Mesenchymal stem cell (in vitro differentiated cells and primary cell): ENCODE measurements at regions not wholly inside any gene's neighbourhood (a gene's known extent, or its start where the extent isn't known, plus 50 kb on each side); places are given as distances from the start of the nearest gene placed in this dataset.

Experiments
- DNase-seq: peaks from one replicate; pipeline ENCODE4 v3.0.0-alpha.2; 2013
- H2AFZ ChIP-seq: one replicate; pipeline ENCODE4 v1.6.1; 2013; ENCODE audit warnings: low read depth, mild to moderate bottlenecking, control low read depth, inconsistent platforms, low read length, moderate library complexity
- H2AK5ac ChIP-seq: 2 replicates; pipeline ENCODE4 v1.6.1; 2013; ENCODE audit warnings: low read length, moderate library complexity, mild to moderate bottlenecking, inconsistent platforms; ENCODE audit not compliant: severe bottlenecking
- H2BK120ac ChIP-seq: one replicate; pipeline ENCODE4 v1.6.1; 2013; ENCODE audit warnings: low read depth, mild to moderate bottlenecking, inconsistent platforms, low read length, moderate library complexity
- H2BK12ac ChIP-seq, 2 experiments: one replicate each; pipeline ENCODE4 v1.6.1; 2013; ENCODE audit warnings: inconsistent platforms in 2 of 2, low read length in 2 of 2, mild to moderate bottlenecking in 2 of 2, moderate library complexity in 2 of 2, control low read depth in 1 of 2
- H2BK15ac ChIP-seq: one replicate; pipeline ENCODE4 v1.6.1; 2013; ENCODE audit warnings: mild to moderate bottlenecking, low read depth, inconsistent platforms; ENCODE audit not compliant: poor library complexity, severe bottlenecking
- H2BK5ac ChIP-seq: 2 replicates; pipeline ENCODE4 v1.6.1; 2013; ENCODE audit warnings: low read depth, mild to moderate bottlenecking, low read length, control low read depth, inconsistent platforms; ENCODE audit not compliant: poor library complexity, severe bottlenecking
- H3K14ac ChIP-seq, 2 experiments: one replicate each; pipeline ENCODE4 v1.6.1; 2013; ENCODE audit warnings: inconsistent platforms in 2 of 2, low read length in 2 of 2, control low read depth in 1 of 2, mild to moderate bottlenecking in 1 of 2, moderate library complexity in 1 of 2
- H3K18ac ChIP-seq, 2 experiments: one replicate each; pipeline ENCODE4 v1.6.1; 2013; ENCODE audit warnings: inconsistent platforms in 2 of 2, low read length in 2 of 2, control low read depth in 1 of 2, low read depth in 1 of 2, mild to moderate bottlenecking in 1 of 2
- H3K23ac ChIP-seq, 2 experiments: one replicate each; pipeline ENCODE4 v1.6.1; 2013; ENCODE audit warnings: inconsistent platforms in 2 of 2, low read length in 2 of 2, mild to moderate bottlenecking in 2 of 2, moderate library complexity in 2 of 2, control low read depth in 1 of 2
- H3K27ac ChIP-seq: 2 replicates; pipeline ENCODE4 v1.5.1; 2013; ENCODE audit warnings: mild to moderate bottlenecking, moderate library complexity, low read length, control low read depth, inconsistent platforms; ENCODE audit not compliant: poor library complexity, severe bottlenecking
- H3K27me3 ChIP-seq, 2 experiments: 2 replicates each; pipeline versions ENCODE4 v1.6.1 to v1.7.0; 2013; ENCODE audit warnings: low read length in 2 of 2, mild to moderate bottlenecking in 2 of 2, moderate library complexity in 2 of 2, control low read depth in 1 of 2, inconsistent platforms in 1 of 2; ENCODE audit not compliant: control insufficient read depth in 1 of 2, insufficient read depth in 1 of 2
- H3K36me3 ChIP-seq, 2 experiments: 2 replicates each; pipeline versions ENCODE4 v1.6.1 to v1.7.0; 2013; ENCODE audit warnings: low read length in 2 of 2, control low read depth in 1 of 2, inconsistent platforms in 1 of 2, low read depth in 1 of 2, mild to moderate bottlenecking in 1 of 2; ENCODE audit not compliant: insufficient read depth in 2 of 2, control insufficient read depth in 1 of 2
- H3K4ac ChIP-seq, 2 experiments: one replicate each; pipeline ENCODE4 v1.6.1; 2013; ENCODE audit warnings: inconsistent platforms in 2 of 2, low read length in 2 of 2, mild to moderate bottlenecking in 2 of 2, moderate library complexity in 2 of 2, control low read depth in 1 of 2, low read depth in 1 of 2
- H3K4me1 ChIP-seq: 2 replicates; pipeline ENCODE4 v1.6.1; 2013; ENCODE audit warnings: low read depth, low read length, control low read depth; ENCODE audit not compliant: control insufficient read depth, insufficient read depth
- H3K4me2 ChIP-seq: 2 replicates; pipeline ENCODE4 v1.6.1; 2013; ENCODE audit warnings: low read length, mild to moderate bottlenecking, inconsistent platforms; ENCODE audit not compliant: poor library complexity, severe bottlenecking
- H3K4me3 ChIP-seq, 2 experiments: 2 replicates each; pipeline versions ENCODE4 v1.5.1 to v1.7.0; 2013; ENCODE audit warnings: low read length in 2 of 2, mild to moderate bottlenecking in 2 of 2, control low read depth in 1 of 2, low read depth in 1 of 2; ENCODE audit not compliant: insufficient read depth in 1 of 2
- H3K79me1 ChIP-seq: replicated peaks from 2 replicates; pipeline ENCODE4 v1.6.1; 2013; ENCODE audit warnings: mild to moderate bottlenecking, control low read depth, low read length, inconsistent platforms; ENCODE audit not compliant: poor library complexity, severe bottlenecking
- H3K9ac ChIP-seq: 2 replicates; pipeline ENCODE4 v1.7.0; 2013; ENCODE audit warnings: mild to moderate bottlenecking, low read length, moderate library complexity
- H3K9me3 ChIP-seq: 2 replicates; pipeline ENCODE4 v1.7.0; 2013; ENCODE audit warnings: mild to moderate bottlenecking, low read length; ENCODE audit not compliant: control insufficient read depth
- H4K8ac ChIP-seq: one replicate; pipeline ENCODE4 v1.6.1; 2013; ENCODE audit warnings: inconsistent platforms, mild to moderate bottlenecking, low read length, moderate library complexity
- H4K91ac ChIP-seq: one replicate; pipeline ENCODE4 v1.6.1; 2013; ENCODE audit warnings: mild to moderate bottlenecking, low read length, inconsistent platforms
- WGBS: methylation state at CpG from one replicate; pipeline ENCODE4 v1.1.7; 2013; ENCODE audit warnings: mixed read lengths; 5-methylcytosine and 5-hydroxymethylcytosine counted together

- Histone ChIP-seq H3K23ac (no peak overlapping the region), H3K9ac (no peak overlapping the region), H3K4me1 (no peaks in the 10 kb centered on the region), H3K27me3 (no peaks in the 10 kb centered on the region), H3K14ac (no peak overlapping the region), H2AFZ (no peak overlapping the region), H2AK5ac (no peak overlapping the region), H3K36me3 (no peaks in the 10 kb centered on the region), H4K91ac (no peak overlapping the region), H2BK15ac (no peak overlapping the region), H2BK120ac (no peak overlapping the region), H3K18ac (no peak overlapping the region), H2BK12ac (peak overlapping the region in 1 of 2 experiments; percentile 52), H3K4me3 (no peak overlapping the region), H4K8ac (no peak overlapping the region), H3K27ac (no peak overlapping the region), H3K4me2 (no peak overlapping the region), H3K79me1 (no peaks in the 10 kb centered on the region), H3K9me3 (no peaks in the 10 kb centered on the region), H3K4ac (no peak overlapping the region), H2BK5ac (no peak overlapping the region)
- 87% methylated on average over 4 of the region's 4 CpGs for WGBS
- peak; percentile 22 for DNase-seq
These were observed 518.2 kb upstream of the HTR2A start for GRCh38 chr13:47415048-47415447.

GRCh38 chr13:47413526-47413925 lies 516.7 kb upstream of the HTR2A start:
- H3K36me3 ChIP-seq = no peaks in the 10 kb centered on the region
- H3K79me1 ChIP-seq = no peaks in the 10 kb centered on the region
- H2BK120ac ChIP-seq = no peak overlapping the region
- H3K9me3 ChIP-seq = no peaks in the 10 kb centered on the region
- 100% methylated on average over 1 of the region's 1 CpG for WGBS
- H2BK5ac ChIP-seq = no peak overlapping the region
- no peak overlapping the region for H3K23ac ChIP-seq
- no peaks in the 10 kb centered on the region for H3K27me3 ChIP-seq
- H2BK12ac ChIP-seq = no peak overlapping the region
- no peak overlapping the region for H2AFZ ChIP-seq
- H3K4me3 ChIP-seq = no peak overlapping the region
- no peak overlapping the region for H3K4ac ChIP-seq
- no peak for DNase-seq
- H4K91ac ChIP-seq = no peak overlapping the region
- H3K27ac ChIP-seq = no peak overlapping the region
- no peak overlapping the region for H3K4me2 ChIP-seq
- H2BK15ac ChIP-seq = no peak overlapping the region
- H3K9ac ChIP-seq = peak overlapping the region; percentile 79
- no peak overlapping the region for H2AK5ac ChIP-seq
- H3K18ac ChIP-seq = no peak overlapping the region
- no peak overlapping the region for H4K8ac ChIP-seq
- H3K4me1 ChIP-seq = peaks cover 1% of the 10 kb centered on the region
- no peak overlapping the region for H3K14ac ChIP-seq

GRCh38 chr13:47413112-47413511 lies 516.3 kb upstream of the HTR2A start:
- Histone ChIP-seq H4K91ac (no peak overlapping the region), H3K4me1 (peaks cover 1% of the 10 kb centered on the region), H3K27ac (no peak overlapping the region), H3K4ac (no peak overlapping the region), H3K9me3 (no peaks in the 10 kb centered on the region), H3K18ac (no peak overlapping the region), H3K4me3 (no peak overlapping the region), H2BK120ac (no peak overlapping the region), H4K8ac (no peak overlapping the region), H3K36me3 (no peaks in the 10 kb centered on the region), H3K14ac (no peak overlapping the region), H2BK12ac (no peak overlapping the region), H3K27me3 (no peaks in the 10 kb centered on the region), H3K23ac (no peak overlapping the region), H2BK15ac (no peak overlapping the region), H3K79me1 (no peaks in the 10 kb centered on the region), H2AK5ac (no peak overlapping the region), H3K9ac (peak overlapping the region; percentile 79), H2AFZ (no peak overlapping the region), H3K4me2 (no peak overlapping the region), H2BK5ac (no peak overlapping the region)
- WGBS = 97% methylated on average over 3 of the region's 3 CpGs
- DNase-seq = no peak

- no peak overlapping the region for H2AFZ ChIP-seq
- H2BK15ac ChIP-seq = no peak overlapping the region
- no peak overlapping the region for H2BK5ac ChIP-seq
- no peaks in the 10 kb centered on the region for H3K36me3 ChIP-seq
- H3K27ac ChIP-seq = no peak overlapping the region
- H3K4me2 ChIP-seq = no peak overlapping the region
- no peaks in the 10 kb centered on the region for H3K9me3 ChIP-seq
- no peak overlapping the region for H3K23ac ChIP-seq
- no peak overlapping the region for H3K4me3 ChIP-seq
- no peak overlapping the region for H2BK120ac ChIP-seq
- no peaks in the 10 kb centered on the region for H3K79me1 ChIP-seq
- H3K18ac ChIP-seq = no peak overlapping the region
- H4K91ac ChIP-seq = no peak overlapping the region
- no peaks in the 10 kb centered on the region for H3K27me3 ChIP-seq
- H3K9ac ChIP-seq = no peak overlapping the region
- H3K4ac ChIP-seq = no peak overlapping the region
- peaks cover 1% of the 10 kb centered on the region for H3K4me1 ChIP-seq
- H2AK5ac ChIP-seq = no peak overlapping the region
- DNase-seq = no peak
- no peak overlapping the region for H3K14ac ChIP-seq
- no peak overlapping the region for H4K8ac ChIP-seq
- H2BK12ac ChIP-seq = no peak overlapping the region
- 75% methylated on average over 1 of the region's 1 CpG for WGBS
These were observed 512.9 kb upstream of the HTR2A start for GRCh38 chr13:47409778-47410177.
